OCI-LY7 (cell line): ENCODE measurements at regions not wholly inside any gene's neighbourhood (a gene's known extent, or its start where the extent isn't known, plus 50 kb on each side); places are given as distances from the start of the nearest gene placed in this dataset.

Experiments used
- EZH2phosphoT487 ChIP-seq: fragments of 200-600 bp; sonication (generic); IDR thresholded peaks from 2 replicates; pipeline ENCODE4 v1.6.1; 2018; ENCODE audit warnings: low read depth, borderline replicate concordance, mild to moderate bottlenecking, mixed run types, antibody characterized with exemption, low read length, moderate library complexity, mixed read lengths
- TF ChIP-seq, protein P1 (sequence below): fragments of 200-600 bp; sonication (generic); conservative IDR thresholded peaks from 2 replicates; pipeline ENCODE4 v1.5.1; 2014; ENCODE audit warnings: mild to moderate bottlenecking, antibody characterized with exemption, low read length, moderate library complexity, mixed read lengths

DNA sequence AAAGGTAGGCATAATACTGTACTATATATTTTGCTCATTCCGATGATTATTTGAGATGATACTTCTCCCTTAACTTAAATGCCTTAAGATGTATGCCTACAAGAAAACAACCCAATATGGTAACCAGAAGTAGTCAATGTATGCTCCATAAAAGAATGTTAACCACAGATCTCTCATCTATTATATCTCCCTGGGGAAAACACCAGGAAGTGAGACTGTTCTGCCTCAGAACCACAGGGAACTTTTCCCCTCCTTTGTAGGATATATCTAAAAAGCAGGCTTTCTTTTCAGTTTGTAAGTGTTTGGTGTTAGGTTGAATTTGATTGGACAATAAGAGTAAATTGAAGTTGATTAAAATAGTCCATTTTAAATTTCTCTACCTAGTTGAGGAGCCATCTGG is 1160.5 kb upstream of the NXPH2 start:
- TF ChIP-seq, protein P1, sequence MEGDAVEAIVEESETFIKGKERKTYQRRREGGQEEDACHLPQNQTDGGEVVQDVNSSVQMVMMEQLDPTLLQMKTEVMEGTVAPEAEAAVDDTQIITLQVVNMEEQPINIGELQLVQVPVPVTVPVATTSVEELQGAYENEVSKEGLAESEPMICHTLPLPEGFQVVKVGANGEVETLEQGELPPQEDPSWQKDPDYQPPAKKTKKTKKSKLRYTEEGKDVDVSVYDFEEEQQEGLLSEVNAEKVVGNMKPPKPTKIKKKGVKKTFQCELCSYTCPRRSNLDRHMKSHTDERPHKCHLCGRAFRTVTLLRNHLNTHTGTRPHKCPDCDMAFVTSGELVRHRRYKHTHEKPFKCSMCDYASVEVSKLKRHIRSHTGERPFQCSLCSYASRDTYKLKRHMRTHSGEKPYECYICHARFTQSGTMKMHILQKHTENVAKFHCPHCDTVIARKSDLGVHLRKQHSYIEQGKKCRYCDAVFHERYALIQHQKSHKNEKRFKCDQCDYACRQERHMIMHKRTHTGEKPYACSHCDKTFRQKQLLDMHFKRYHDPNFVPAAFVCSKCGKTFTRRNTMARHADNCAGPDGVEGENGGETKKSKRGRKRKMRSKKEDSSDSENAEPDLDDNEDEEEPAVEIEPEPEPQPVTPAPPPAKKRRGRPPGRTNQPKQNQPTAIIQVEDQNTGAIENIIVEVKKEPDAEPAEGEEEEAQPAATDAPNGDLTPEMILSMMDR: no peak
- TF ChIP-seq EZH2phosphoT487: no peak
